Keratinocyte (primary cell): ENCODE measurements at regions not wholly inside any gene's neighbourhood (a gene's known extent, or its start where the extent isn't known, plus 50 kb on each side); places are given as distances from the start of the nearest gene placed in this dataset.

Experiments used
- CTCF ChIP-seq, 3 experiments: IDR thresholded peaks in 1 of 3; conservative IDR thresholded peaks in 1 of 3; optimal IDR thresholded peaks in 1 of 3; 2 replicates in 2 of 3; 3 replicates in 1 of 3; pipeline versions ENCODE3 to v1.5.1; 2011; ENCODE audit warnings: low read length in 3 of 3, mild to moderate bottlenecking in 3 of 3, moderate library complexity in 2 of 3, control low read depth in 1 of 3, inconsistent platforms in 1 of 3; ENCODE audit not compliant: insufficient read depth in 2 of 3; ENCODE audit errors: extremely low read depth in 1 of 3
- EZH2 ChIP-seq: IDR thresholded peaks from one replicate; pipeline ENCODE4 v1.6.1; 2012; ENCODE audit warnings: inconsistent platforms, mild to moderate bottlenecking, low read length, moderate library complexity

DNA sequence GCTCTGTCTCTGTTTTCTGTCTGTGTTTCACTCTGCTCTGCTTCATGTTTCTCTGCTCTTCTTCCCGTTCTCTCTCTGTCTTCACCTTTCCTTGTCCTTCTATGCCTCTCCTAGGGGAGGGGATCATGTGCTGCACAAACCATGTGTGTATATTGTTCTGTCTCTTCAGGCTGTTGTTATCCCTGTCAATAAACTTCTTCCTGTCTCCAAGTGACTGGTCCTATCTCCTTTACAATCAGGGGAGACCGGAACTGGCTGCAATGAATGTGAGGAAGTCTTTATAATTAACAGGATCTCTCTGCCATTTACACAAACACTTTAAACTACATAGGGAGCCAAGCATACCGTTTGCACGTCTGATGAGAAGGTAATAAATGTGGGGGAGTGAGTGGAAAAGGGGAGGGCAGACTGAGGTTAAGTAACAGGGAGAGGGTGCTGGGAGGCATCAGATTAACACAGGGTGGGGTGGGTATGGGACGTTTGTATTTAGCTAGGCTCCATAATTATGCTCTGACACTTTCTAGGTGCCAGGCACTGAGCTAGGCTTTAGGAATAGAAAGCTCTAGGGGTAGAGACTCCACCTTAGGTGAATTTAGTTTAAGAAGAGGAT lies 626.1 kb downstream of the DHX35 start:
- TF ChIP-seq CTCF (optimal IDR thresholded peaks at IDR 0.05 in 1 of 3, IDR thresholded peaks at IDR 0.05 in 1 of 3, conservative IDR thresholded peaks at IDR 0.05 in 1 of 3; ENCODE audit: extremely low read depth in 1 of 3, insufficient read depth in 2 of 3, low read length in 3 of 3) (no peak), EZH2 (no peak)
